ENCODE measurements at regions not wholly inside any gene's neighbourhood (a gene's known extent, or its start where the extent isn't known, plus 50 kb on each side); places are given as distances from the start of the nearest gene placed in this dataset.
"Not testable (repeated sequence)": the region's sequence is repeated elsewhere in the genome, so short reads cannot be mapped to it uniquely, and the experiment has no call there.

DNA sequence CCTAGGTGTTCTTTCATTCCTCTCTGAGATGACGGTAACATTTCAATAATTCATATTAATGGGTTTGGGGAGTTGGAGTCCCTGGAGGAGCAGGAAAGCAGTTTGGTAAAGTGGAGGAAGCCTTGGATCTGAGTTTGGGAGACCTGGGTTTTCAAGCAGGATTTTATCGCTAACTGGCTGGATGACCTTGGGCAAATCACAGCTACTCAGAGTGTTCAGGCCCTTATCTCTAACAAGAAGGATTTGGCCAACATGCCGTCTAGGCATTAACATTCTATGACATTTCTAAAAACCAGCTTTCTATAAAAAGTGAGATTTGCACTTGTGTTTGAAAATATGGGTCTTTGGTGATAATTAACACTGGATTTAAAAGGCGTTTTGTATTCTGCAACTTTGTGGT is 59.7 kb upstream of the MEX3C start:
- H3K36me3 ChIP-seq: no peaks in the 10 kb centered on the region
- TF ChIP-seq, protein P1, sequence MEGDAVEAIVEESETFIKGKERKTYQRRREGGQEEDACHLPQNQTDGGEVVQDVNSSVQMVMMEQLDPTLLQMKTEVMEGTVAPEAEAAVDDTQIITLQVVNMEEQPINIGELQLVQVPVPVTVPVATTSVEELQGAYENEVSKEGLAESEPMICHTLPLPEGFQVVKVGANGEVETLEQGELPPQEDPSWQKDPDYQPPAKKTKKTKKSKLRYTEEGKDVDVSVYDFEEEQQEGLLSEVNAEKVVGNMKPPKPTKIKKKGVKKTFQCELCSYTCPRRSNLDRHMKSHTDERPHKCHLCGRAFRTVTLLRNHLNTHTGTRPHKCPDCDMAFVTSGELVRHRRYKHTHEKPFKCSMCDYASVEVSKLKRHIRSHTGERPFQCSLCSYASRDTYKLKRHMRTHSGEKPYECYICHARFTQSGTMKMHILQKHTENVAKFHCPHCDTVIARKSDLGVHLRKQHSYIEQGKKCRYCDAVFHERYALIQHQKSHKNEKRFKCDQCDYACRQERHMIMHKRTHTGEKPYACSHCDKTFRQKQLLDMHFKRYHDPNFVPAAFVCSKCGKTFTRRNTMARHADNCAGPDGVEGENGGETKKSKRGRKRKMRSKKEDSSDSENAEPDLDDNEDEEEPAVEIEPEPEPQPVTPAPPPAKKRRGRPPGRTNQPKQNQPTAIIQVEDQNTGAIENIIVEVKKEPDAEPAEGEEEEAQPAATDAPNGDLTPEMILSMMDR (IDR thresholded peaks at IDR 0.05; ENCODE audit: low read depth, low read length): no peak
- peak in 1 of 2 donors; percentile 24 for DNase-seq (ENCODE audit: low read depth in 1 of 2, low spot score in 1 of 2)

DNA sequence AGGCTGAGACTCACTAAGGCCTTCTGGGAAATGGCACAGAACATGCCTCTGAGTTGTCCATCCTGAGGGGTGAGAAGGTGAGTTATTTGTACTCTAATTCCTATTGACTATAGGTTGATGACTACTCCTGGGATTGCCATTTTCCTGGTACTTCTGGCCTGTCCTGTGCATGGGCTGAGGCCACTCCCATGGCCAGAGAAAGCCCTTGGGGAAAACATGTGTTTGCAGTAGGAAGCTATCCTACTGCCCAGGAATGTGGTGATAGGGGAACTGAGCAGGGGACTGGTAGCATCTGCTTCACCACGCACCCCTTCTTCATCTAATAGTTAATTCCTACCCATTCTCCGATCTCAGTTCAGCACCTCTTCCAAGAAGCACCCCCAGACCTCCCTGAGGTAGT is 62.6 kb upstream of the MEX3C start:
- no peak overlapping the region for H3K4me3 ChIP-seq
- no peaks in the 10 kb centered on the region for H3K27me3 ChIP-seq
- peaks cover 19% of the 10 kb centered on the region for H3K4me1 ChIP-seq (ENCODE audit: low read depth)
- no peaks in the 10 kb centered on the region for H3K36me3 ChIP-seq
- H3K9me3 ChIP-seq (ENCODE audit: low read depth): no peaks in the 10 kb centered on the region
- TF ChIP-seq, protein P1 (IDR thresholded peaks at IDR 0.05; ENCODE audit: low read depth, low read length): no peak
- no peak for DNase-seq (ENCODE audit: low read depth in 1 of 2, low spot score in 1 of 2)
- H3K27ac ChIP-seq: no peak overlapping the region

More for the DNA sequence above, 59.7 kb upstream of the MEX3C start:
- peaks cover 14% of the 10 kb centered on the region for H3K4me1 ChIP-seq (ENCODE audit: low read depth)
- no peak overlapping the region for H3K4me3 ChIP-seq
- H3K9me3 ChIP-seq (ENCODE audit: low read depth): no peaks in the 10 kb centered on the region
- H3K27ac ChIP-seq: no peak overlapping the region
- no peaks in the 10 kb centered on the region for H3K27me3 ChIP-seq

DNA sequence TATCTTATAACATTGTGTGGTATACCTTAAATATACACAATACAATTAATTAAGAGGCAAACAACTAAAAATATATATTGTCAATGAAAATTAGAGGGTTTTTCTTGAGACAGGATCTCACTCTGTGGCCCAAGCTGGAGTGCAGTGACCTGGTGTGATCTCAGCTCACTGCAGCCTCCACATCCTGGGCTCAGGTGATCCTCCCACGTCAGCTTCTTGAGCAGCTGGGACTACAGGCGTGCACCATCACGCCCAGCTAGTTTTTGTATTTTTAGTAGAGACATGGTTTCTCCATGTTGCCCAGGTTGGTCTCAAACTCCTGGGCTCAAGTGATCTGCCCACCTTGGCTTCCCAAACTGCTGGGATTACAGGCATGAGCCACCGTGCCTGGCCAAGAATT is 68.6 kb upstream of the MEX3C start:
- not testable (repeated sequence) for H3K27ac ChIP-seq; H3K27me3 ChIP-seq; H3K36me3 ChIP-seq; H3K4me3 ChIP-seq; DNase-seq (ENCODE audit: low read depth in 1 of 2, low spot score in 1 of 2); H3K9me3 ChIP-seq (ENCODE audit: low read depth); H3K4me1 ChIP-seq (ENCODE audit: low read depth)

DNA sequence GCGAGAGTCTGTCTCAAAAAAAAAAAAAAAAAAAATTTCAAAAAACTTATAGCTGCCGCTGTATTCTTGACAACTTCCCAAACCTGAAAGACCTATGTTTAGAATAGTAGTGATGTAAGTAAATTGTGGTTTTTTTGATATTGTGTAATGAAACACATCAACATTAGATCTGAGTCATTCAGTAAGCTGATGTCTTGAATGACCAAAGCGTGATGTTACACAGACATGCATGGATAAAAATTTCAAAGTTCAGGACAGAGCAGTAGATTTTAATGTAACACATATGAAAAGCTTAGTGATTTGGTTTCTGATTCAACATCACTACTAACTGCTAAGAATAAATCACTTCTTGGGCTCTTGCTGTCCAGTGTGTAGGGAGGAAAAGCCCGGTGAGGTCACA is 69.3 kb upstream of the MEX3C start:
- H3K36me3 ChIP-seq: no peaks in the 10 kb centered on the region
- peak in 1 of 2 donors; percentile 68 for DNase-seq (ENCODE audit: low read depth in 1 of 2, low spot score in 1 of 2)
- no peaks in the 10 kb centered on the region for H3K9me3 ChIP-seq (ENCODE audit: low read depth)
- no peak overlapping the region for H3K27ac ChIP-seq
- H3K4me3 ChIP-seq: no peak overlapping the region
- H3K27me3 ChIP-seq: no peaks in the 10 kb centered on the region
- H3K4me1 ChIP-seq (ENCODE audit: low read depth): peaks cover 7% of the 10 kb centered on the region
- TF ChIP-seq, protein P1 (IDR thresholded peaks at IDR 0.05; ENCODE audit: low read depth, low read length): no peak

DNA sequence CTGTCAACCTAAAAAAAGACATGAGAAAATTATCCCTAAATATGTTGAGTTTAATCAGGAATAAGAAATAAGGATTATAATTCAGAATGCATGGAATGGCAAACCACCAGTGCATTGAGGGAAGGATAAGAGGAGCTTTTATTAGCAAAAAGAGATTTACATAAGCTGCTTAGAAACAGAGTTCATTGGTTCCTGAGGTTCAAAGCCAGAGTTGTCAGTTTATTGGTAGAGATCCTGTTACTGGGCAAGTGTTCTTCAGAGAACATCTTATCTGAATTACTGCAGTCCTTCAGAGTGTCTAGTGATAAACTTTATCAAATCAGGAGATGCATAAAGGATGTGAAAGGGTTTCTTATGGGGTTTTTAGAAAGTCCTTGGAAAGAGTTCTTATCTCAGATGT is 76.0 kb upstream of the MEX3C start:
- Histone ChIP-seq H3K4me1 (ENCODE audit: low read depth) (peaks cover 22% of the 10 kb centered on the region), H3K36me3 (no peaks in the 10 kb centered on the region), H3K9me3 (ENCODE audit: low read depth) (no peaks in the 10 kb centered on the region), H3K4me3 (no peak overlapping the region), H3K27ac (no peak overlapping the region), H3K27me3 (no peaks in the 10 kb centered on the region)
- TF ChIP-seq, protein P1 (IDR thresholded peaks at IDR 0.05; ENCODE audit: low read depth, low read length): no peak
- DNase-seq (ENCODE audit: low read depth in 1 of 2, low spot score in 1 of 2): peak; percentile 34 to 56

DNA sequence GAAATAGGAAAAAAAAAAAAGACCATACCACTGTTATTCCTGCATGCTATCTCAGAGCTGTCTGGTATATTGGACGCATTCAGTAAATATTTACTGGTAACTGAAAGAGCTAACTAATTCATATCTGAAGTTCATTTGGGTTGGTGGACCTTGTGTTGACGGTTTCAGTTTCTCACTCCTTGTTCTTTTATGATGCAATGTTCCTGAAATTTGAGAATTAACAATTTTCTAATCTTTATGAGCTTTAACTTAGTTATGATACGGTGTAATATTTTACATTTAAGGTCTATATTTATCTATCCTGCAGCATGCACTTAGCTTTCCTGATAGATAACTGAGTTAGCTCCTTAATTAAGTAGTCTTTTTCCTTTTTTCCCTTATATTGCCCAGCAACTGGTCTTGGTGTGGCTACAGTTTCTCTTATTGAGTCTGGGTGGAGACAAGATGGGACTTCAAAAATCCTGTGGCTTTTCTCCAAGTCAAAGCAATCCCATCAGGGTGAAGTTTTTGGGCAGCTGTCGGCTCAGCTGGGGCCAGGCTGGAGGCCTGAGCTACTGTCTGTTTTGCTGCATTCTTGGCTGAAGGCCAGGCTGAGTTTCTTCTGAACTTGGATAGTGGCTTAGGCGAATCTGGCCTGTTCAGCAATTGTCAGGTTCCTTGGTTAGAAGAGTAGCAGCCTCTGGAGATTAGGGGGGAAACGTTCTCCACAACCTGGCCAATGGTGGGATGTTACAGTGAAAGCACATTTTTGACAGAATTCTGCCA is 78.4 kb upstream of the MEX3C start:
- Histone ChIP-seq H3K27ac (no peak overlapping the region), H3K4me1 (ENCODE audit: low read depth) (peaks cover 22% of the 10 kb centered on the region), H3K36me3 (no peaks in the 10 kb centered on the region), H3K9me3 (ENCODE audit: low read depth) (no peaks in the 10 kb centered on the region), H3K4me3 (no peak overlapping the region), H3K27me3 (no peaks in the 10 kb centered on the region)
- DNase-seq (ENCODE audit: low read depth in 1 of 2, low spot score in 1 of 2): peak; percentile 67 to 77
- TF ChIP-seq, protein P1 (IDR thresholded peaks at IDR 0.05; ENCODE audit: low read depth, low read length): no peak
